CD4-positive, alpha-beta memory T cell (primary cell): ENCODE measurements at regions not wholly inside any gene's neighbourhood (a gene's known extent, or its start where the extent isn't known, plus 50 kb on each side); places are given as distances from the start of the nearest gene placed in this dataset.
A peak's percentile ranks its signal among the peaks of the same experiment; 100 is the strongest.

ENCODE experiments used
- CTCF ChIA-PET: fragments of 350-600 bp; sonication (Branson Sonifier 250); formaldehyde crosslinking; loops from one replicate; lab custom pipeline; 2021; ENCODE audit warnings: inconsistent platforms; ENCODE audit not compliant: partially characterized antibody; lab: Charles Lee
- POLR2A ChIA-PET: fragments of 350-600 bp; sonication (Branson Sonifier 250); formaldehyde crosslinking; loops from one replicate; lab custom pipeline; 2021; ENCODE audit not compliant: partially characterized antibody; lab: Charles Lee
- DNase-seq, 5 donors: peaks; one replicate each; pipeline versions ENCODE4 v3.0.0 to v3.0.0-alpha.2; 2020 to 2022; ENCODE audit warnings: mixed read lengths in 1 of 5
- H3K27ac ChIP-seq: one replicate; pipeline ENCODE4 v1.7.0; 2013; ENCODE audit warnings: low read depth, low read length
- H3K27me3 ChIP-seq: 2 replicates; pipeline ENCODE4 v1.7.0; 2013; ENCODE audit warnings: mild to moderate bottlenecking, low read length, moderate library complexity; ENCODE audit not compliant: insufficient read depth
- H3K36me3 ChIP-seq: 2 replicates; pipeline ENCODE4 v1.7.0; 2013; ENCODE audit warnings: mild to moderate bottlenecking, low read length, moderate library complexity; ENCODE audit not compliant: insufficient read depth
- H3K4me1 ChIP-seq: 2 replicates; pipeline ENCODE4 v1.7.0; 2013; ENCODE audit warnings: mild to moderate bottlenecking, low read length, moderate library complexity; ENCODE audit not compliant: insufficient read depth
- H3K4me3 ChIP-seq, 2 donors: one replicate each; pipeline ENCODE4 v1.7.0; 2013; ENCODE audit warnings: low read length in 2 of 2, mild to moderate bottlenecking in 1 of 2
- H3K9me3 ChIP-seq, 2 donors: one replicate each; pipeline ENCODE4 v1.7.0; 2013; ENCODE audit warnings: low read length in 2 of 2, control low read depth in 1 of 2; ENCODE audit not compliant: control insufficient read depth in 1 of 2
- H3K27ac Mint-ChIP-seq, 7 donors: one replicate each; pipeline ENCODE4 v1.8.0; 2020 to 2021; ENCODE audit warnings: mixed read lengths in 7 of 7, mild to moderate bottlenecking in 6 of 7, inconsistent platforms in 3 of 7, moderate library complexity in 3 of 7
- H3K27me3 Mint-ChIP-seq, 2 donors: one replicate each; pipeline ENCODE4 v1.8.0; 2020 to 2021; ENCODE audit warnings: mixed read lengths in 2 of 2
- H3K36me3 Mint-ChIP-seq, 2 donors: one replicate each; pipeline ENCODE4 v1.8.0; 2020 to 2021; ENCODE audit warnings: mixed read lengths in 2 of 2, inconsistent platforms in 1 of 2, mild to moderate bottlenecking in 1 of 2
- H3K4me1 Mint-ChIP-seq, 4 donors: one replicate each; pipeline ENCODE4 v1.8.0; 2020 to 2021; ENCODE audit warnings: mixed read lengths in 4 of 4, mild to moderate bottlenecking in 1 of 4
- H3K4me3 Mint-ChIP-seq, 8 donors: one replicate each; pipeline ENCODE4 v1.8.0; 2020 to 2021; ENCODE audit warnings: mixed read lengths in 8 of 8, mild to moderate bottlenecking in 7 of 8, moderate library complexity in 6 of 8, inconsistent platforms in 3 of 8
- H3K9me3 Mint-ChIP-seq, 8 donors: one replicate each; pipeline ENCODE4 v1.8.0; 2020 to 2021; ENCODE audit warnings: mixed read lengths in 8 of 8, mild to moderate bottlenecking in 5 of 8, inconsistent platforms in 3 of 8, moderate library complexity in 1 of 8
- intact Hi-C: fragments of 100-400 bp; cut with micrococcal nuclease; formaldehyde crosslinking; loops from one replicate; pipeline ENCODE4 v1.15.1; 2023

DNA sequence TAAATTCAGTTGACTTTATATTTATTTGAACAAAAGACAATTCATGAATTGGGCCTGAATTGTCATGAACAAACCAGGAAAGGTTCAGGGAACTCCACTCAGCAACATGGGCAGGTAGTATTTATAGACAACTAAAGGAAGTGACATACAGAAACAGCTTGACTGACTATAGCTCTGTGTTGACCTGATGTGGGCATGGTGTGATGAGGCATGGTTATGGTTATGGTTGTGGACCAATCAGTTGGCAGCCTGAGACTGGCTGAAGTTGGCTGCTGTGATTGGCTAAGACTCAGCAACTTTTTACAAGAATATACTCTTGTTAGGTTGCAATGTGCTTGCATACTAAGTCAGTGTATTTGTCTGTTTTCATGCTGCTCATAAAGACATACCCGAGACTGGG is 108.4 kb downstream of the HS3ST3B1 start:
- Mint-ChIP-seq H3K4me3 (no peak overlapping the region), H3K4me1 (peaks cover 9 to 13% (median 11%) of the 10 kb centered on the region in 4 donors), H3K9me3 (peaks cover 0 to 2% (median 0%) of the 10 kb centered on the region in 8 donors), H3K27ac (no peak overlapping the region), H3K27me3 (no peaks in the 10 kb centered on the region), H3K36me3 (no peaks in the 10 kb centered on the region)
- H3K27ac ChIP-seq = no peak overlapping the region
- H3K27me3 ChIP-seq = no peaks in the 10 kb centered on the region
- no peaks in the 10 kb centered on the region for H3K9me3 ChIP-seq
- H3K4me3 ChIP-seq = no peak overlapping the region
- H3K4me1 ChIP-seq = peaks cover 12% of the 10 kb centered on the region
- H3K36me3 ChIP-seq = no peaks in the 10 kb centered on the region
- ChIA-PET CTCF (interaction anchor here (1.7 kb wide), 1 partner anchor 19 kb away, joined by 6 read pairs; no protein-coding TSS in a partner anchor), POLR2A (no interaction called here)
- DNase-seq = no peak
- intact Hi-C loops = no loop called here

DNA sequence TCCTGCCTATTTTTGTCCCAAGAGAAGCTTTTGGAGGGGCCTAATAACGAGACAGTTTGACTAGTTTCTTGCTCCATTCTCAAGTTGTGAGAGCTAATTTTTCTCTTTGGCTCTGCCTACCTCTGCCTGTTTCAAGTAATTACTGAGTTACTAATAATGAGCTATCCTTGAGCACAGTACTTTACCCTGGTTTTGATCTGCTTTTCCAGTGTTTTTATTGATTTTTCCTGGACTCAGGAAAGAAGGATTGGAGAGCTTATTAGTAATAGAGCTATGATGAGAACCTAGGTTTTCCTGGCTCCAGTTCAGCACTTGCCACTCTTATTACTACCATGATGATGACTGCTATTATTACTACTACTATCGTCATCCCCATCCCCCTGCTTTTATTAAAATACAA is 106.7 kb downstream of the HS3ST3B1 start:
- no peak overlapping the region for H3K4me3 ChIP-seq
- no peaks in the 10 kb centered on the region for H3K36me3 Mint-ChIP-seq
- no peaks in the 10 kb centered on the region for H3K27me3 ChIP-seq
- POLR2A ChIA-PET = interaction anchor here (1.7 kb wide), 1 partner anchor 20 kb away, joined by 5 read pairs; no protein-coding TSS in a partner anchor
- CTCF ChIA-PET = interaction anchor here (1.3 to 1.7 kb wide), 2 partner anchors 10 to 20 kb away, joined by 3 to 5 read pairs; no protein-coding TSS in a partner anchor
- DNase-seq = no peak
- H3K4me1 Mint-ChIP-seq = peaks cover 17 to 26% (median 21%) of the 10 kb centered on the region in 4 donors
- no peak overlapping the region for H3K27ac ChIP-seq
- H3K27ac Mint-ChIP-seq = peak overlapping the region in 1 of 7 donors; percentile 44
- H3K27me3 Mint-ChIP-seq = no peaks in the 10 kb centered on the region
- peak overlapping the region in 1 of 8 donors; percentile 59 for H3K4me3 Mint-ChIP-seq
- no peaks in the 10 kb centered on the region for H3K9me3 ChIP-seq
- no peaks in the 10 kb centered on the region for H3K36me3 ChIP-seq
- peaks cover 21% of the 10 kb centered on the region for H3K4me1 ChIP-seq
- peaks cover 0 to 2% (median 0%) of the 10 kb centered on the region in 8 donors for H3K9me3 Mint-ChIP-seq
- intact Hi-C loops = no loop called here

DNA sequence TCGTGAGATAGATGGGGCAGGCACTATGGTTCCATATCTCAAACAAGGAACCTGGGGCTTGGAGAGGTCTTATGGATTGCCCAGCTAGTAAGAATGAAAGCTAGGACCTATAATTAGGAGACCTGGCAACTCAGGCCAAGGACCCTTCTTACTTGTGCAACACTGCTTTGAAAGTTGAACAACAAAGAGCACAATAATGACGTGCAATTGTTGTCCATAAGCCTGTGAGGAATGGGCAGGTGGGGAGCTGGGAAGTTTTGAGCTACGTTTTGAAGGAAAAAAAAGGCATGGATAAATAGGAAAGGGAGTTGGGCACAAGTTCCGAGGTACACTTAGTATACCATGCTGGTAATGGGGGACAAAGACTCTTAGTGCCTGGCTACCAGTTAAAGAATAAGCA is 104.3 kb downstream of the HS3ST3B1 start:
- no peak for DNase-seq
- intact Hi-C loops = loop anchor here (2.0 kb wide), 1 partner anchor 24 kb away; no protein-coding TSS in a partner anchor
- Histone ChIP-seq H3K9me3 (no peaks in the 10 kb centered on the region), H3K36me3 (no peaks in the 10 kb centered on the region), H3K27ac (no peak overlapping the region), H3K4me3 (no peak overlapping the region), H3K27me3 (no peaks in the 10 kb centered on the region), H3K4me1 (peaks cover 21% of the 10 kb centered on the region)
- Mint-ChIP-seq H3K27me3 (no peaks in the 10 kb centered on the region), H3K27ac (peak overlapping the region in 3 of 7 donors; percentile 70 to 85 (median 74)), H3K9me3 (peaks cover 0 to 4% (median 0%) of the 10 kb centered on the region in 8 donors), H3K4me1 (peaks cover 17 to 26% (median 22%) of the 10 kb centered on the region in 4 donors), H3K4me3 (peak overlapping the region in 1 of 8 donors; percentile 24), H3K36me3 (peaks cover 0 to 7% of the 10 kb centered on the region in 2 donors)
- ChIA-PET CTCF (interaction anchor here (0.7 to 2.2 kb wide), 4 partner anchors 23 to 148 kb away, joined by 3 to 8 read pairs (median 3); no protein-coding TSS in a partner anchor), POLR2A (interaction anchor here (1.1 to 2.9 kb wide), 3 partner anchors 23 to 104 kb away, joined by 3 to 28 read pairs (median 11); partner anchors contain the start of gene HS3ST3B1)
